GM21737 (cell line): ENCODE measurements at regions not wholly inside any gene's neighbourhood (a gene's known extent, or its start where the extent isn't known, plus 50 kb on each side); places are given as distances from the start of the nearest gene placed in this dataset.
"Not testable (repeated sequence)": the region's sequence is repeated elsewhere in the genome, so short reads cannot be mapped to it uniquely, and the experiment has no call there.

Source experiments
- ATAC-seq: cut with Tn5 transposase; IDR thresholded peaks from one replicate; pipeline ENCODE4 v1.9.1; 2021; ENCODE audit warnings: mild to moderate bottlenecking, moderate library complexity; ENCODE audit not compliant: unreplicated experiment

DNA sequence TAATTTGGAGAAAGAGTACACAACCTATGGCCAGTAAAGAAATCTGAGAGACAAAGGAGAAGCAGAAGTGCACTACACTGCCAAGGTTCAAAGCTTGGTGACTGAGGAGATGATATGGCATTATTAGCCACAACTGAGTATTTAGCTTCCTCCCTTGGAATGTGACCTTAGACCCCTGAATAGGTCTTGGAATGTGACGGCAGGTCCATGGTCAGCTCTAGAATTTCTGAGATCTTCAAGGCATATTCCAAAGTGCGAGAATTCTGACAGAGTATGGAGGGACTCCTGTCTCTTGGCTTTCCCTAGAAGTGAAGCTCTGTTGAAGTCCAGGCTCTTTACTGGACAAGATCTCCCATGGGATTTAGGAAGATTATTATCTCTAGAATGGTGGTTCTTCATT, 130.0 kb upstream of the FN1 start:
- ATAC-seq, result no peak

DNA sequence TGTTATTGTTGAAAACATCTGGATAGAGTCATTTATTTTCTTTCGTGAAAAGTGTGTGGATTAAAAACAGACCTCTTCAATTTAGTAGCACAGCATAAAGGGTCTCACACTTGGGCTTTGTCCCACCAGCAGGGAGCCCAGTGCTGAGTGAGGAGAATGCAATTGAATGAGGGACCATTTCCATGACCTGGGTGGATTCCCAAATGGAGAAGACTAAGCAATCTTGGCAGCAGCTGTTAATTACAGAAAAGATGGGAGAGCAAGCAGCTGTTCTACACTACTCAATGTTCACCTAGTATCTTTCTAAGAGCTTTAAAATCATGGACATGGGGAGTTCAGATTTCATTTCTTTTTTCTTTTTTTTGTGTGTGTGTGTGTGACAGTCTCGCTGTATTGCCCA, 121.8 kb upstream of the FN1 start:
- ATAC-seq, result no peak

DNA sequence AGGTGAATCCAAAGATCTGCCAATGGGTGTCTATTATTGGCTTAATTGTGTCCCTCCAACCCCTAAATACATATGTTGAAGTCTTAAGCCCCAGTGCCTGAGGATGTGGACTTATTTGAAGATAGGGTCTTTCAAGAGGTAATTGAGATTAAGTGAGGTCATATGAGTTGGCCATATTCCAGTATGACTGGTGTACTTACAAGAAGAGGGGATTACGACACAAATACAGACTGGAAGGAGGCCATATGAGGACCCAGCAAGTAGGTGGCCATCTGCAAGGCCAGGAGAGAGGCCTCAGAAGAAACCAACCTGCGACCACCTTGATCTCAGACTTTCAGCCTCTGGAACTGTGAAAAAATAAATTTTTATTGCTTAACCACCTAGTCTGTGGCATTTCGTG, 121.1 kb upstream of the FN1 start:
- ATAC-seq, result no peak

DNA sequence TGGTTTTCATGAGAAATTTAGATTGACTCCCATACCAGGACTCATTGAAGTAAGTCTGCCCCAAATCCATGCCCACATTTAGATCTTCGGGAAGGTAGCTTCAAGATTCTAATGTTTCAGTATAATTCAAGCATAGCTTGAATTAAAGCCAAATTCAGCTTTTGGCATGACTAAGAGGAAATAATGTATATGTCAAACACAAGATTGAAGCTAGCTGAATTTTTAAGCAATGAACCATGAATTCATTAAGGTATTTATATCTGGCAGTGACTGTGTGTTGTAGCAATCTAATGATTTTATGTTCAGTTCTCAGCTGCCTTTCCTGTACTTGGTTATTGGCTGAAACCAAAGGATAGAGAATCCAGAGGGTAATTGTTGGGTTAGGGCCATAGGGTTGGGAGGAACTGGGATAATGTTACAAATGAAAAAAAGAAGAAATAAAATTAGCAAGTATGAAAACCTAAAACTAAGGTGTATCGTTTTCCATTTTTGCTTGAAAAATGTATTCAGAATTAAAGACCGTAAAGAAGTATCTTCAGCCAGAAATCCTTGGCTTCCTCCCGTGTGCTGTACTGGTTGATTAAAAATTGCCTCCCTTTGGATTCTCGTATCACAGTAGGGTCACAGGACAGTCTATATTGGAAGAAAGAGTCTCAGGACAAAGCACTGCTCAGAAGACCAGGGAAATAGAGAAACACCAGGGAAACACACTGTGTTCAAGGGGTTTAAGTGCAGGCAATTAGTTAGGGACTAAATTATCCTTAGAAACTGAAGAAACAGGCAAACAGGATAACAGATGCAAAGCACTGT, 119.0 kb upstream of the FN1 start:
- no peak for ATAC-seq

DNA sequence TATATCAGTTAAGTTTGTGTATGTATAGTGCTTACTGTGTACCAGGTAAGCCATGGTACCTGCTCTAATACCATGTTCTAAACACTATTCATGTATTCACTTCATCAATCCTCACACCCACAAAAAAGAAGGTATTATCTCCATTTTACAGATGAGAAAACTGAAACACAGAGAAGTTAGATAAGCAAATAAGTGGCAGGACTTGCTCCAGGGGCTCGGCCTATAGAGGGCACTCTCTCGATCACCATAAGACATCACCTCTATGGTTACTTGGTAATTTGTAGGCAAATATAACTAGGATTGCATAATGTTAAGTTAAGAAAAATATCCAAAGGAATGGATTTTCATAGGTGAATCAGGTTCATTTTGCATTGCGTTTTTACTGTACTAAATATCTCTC, 118.1 kb upstream of the FN1 start:
- no peak for ATAC-seq

DNA sequence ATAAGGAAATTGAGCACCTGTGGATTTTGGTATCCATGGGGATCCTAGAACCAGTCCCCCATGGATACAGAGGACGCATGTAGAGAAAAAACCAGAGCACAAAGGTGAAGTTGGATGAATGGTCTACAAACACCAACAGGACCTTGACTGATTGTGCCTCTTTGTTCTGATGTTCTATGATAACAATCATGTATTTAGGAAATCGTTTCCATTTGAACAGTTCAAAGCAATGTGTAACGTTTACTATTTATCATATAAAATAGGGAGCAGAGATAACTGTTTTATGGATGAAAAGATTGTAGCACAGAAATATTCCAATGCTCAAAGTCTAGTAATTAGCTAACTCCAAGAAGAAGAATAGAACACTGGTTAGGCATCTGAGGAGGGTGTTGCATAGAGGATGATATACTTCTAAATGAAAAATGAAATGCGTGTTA, 116.3 kb upstream of the FN1 start:
- ATAC-seq, result no peak

DNA sequence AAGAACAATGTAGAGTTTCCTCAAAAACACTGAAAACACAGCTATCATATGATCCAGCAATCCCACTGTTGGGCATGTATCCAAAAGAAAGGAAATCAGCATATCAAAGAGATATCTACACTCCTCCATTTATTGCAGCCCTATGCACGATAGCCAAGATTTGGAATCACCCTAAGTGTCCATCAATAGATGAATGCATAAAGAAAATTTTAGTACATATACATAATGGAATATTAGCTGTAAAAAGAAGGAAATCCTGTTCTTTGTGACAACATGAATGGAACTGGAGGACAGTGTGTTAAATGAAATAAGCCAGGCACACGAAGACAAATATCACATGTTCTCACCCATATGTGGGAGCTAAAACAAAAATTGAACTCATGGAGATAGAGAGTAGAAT, 114.5 kb upstream of the FN1 start:
- no peak for ATAC-seq

DNA sequence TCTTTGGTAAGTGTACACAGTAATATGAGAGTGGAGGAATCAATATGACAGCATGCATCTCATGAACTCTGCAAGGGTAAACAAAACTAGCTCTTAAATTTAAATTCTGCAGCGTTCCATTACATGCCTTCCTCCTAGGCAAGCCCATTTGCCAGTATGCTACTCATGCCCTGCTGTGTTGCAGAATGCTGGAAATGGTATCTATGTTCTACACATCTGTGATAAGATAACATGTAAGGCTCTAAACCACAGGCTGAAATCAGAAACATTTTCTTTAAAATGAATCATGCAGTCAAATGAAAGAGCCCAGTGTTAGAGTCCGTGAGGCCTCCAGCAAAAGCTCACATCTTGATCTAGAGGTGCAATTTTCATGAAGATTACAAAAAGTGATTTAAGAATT, 112.8 kb upstream of the FN1 start:
- no peak for ATAC-seq

DNA sequence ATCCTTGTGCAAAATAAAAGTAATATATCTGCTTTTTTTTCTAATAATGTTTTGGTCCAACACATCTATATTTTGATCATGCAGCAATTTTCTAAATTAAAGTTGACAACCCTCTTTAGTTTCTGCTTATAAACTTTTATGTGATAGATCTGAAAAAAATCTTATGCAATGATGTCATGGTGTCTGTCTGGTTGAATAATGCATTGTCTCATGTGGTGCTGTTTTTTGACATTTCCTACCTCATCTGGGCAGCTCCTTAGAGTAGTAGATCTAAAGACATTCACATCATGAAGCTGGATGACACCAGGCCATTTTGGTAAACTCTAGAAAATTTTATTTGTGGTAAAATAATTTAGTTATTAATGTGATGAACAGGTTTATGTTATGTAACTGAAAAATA, 106.8 kb upstream of the FN1 start:
- ATAC-seq, result no peak

DNA sequence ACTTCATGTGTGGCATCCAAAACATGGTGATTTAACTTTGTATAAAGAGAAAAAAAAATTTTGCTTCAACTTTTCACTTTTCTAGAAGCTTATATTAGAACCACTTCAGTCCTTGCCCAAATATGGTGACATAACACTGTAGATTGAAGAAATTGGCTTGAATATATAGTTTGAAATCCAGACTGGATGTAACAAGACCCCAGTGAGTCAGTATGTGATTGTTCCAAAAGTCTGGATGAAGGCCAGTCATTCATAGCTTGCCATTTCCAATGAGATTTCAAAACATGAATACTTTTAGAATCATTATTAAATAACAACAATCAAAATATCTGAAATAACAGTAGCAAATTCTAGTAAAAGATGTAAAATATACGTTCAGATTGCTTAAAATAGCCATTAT, 104.8 kb upstream of the FN1 start:
- ATAC-seq, result no peak

DNA sequence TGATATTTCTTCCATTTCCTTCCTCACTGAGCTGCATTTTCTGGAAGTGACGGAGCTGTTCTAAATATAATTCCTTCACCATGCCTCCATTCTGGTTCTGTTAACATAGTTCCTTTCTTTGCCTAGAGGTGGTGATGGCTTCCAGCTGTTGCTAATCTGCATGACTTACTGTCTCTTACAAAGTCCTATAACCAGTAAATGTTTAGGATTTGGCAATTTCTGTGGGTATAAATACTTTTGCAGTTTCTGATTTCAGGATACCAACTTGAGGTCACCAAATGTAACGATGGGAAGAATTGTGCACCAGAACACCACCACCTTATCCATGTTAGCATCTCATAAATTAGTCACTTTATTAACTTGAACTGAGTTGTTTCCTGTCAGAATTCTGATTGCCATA, 101.7 kb upstream of the FN1 start:
- no peak for ATAC-seq

DNA sequence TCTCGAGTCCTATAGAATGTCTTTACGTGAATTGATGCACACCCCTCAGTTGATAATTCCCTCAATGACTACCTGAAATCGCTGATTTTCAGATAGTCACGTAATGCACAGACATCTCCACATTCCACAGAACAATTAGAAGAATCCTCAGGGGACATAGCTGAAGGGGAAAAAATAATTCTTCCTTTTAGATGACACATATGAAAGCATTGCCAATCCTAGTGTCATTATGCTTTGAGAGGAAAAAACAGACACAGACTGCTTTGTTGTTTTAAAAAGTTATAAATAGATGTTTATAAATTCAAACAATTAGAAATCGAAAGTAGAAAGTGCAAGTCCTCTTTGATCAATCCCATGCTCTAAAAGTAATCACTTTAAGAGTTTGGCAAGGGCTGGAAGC, 100.6 kb upstream of the FN1 start:
- ATAC-seq, result no peak

DNA sequence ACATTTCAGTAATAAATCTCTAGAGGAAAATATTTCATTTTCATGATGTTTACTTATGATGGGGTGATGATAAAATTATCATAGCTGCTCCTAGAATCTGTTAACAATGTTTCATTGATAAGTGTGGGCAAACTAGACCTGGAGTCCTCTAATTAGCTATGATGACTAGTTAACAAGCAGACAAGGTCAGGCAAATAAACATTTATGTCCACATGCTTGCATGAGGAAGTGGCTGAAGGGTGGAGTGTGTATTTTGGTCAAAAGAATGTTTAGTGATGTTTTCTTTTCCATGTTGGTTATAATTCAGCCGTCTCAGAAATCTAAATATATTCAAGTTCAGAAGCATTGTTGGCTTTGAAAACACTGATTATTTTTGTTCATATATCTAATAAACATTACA, 99.9 kb upstream of the FN1 start:
- no peak for ATAC-seq

DNA sequence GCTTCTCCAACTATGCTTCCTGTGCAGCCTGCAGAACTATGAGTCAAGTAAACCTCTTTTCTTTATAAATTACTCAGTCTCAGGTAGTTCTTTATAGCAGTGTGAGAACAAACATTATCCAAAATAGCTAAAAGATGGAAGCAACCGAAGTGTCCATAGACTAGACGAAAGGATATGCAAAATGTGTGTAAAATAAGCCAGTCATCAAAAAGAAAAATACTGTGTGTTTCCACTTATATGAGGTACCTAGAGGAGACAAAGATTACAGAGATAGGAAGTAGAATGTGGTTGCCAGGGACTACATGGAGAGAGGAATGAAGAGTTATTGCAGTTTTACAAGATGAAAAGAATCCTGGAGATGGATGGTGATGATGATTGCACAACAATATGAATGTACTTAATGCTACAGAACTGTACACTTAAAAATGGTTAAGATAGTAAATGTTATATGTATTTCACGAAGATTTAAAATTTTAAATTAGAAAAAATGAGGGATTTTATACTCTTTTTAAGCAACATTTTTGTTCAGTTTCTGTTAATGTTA, 99.3 kb upstream of the FN1 start:
- no peak for ATAC-seq

DNA sequence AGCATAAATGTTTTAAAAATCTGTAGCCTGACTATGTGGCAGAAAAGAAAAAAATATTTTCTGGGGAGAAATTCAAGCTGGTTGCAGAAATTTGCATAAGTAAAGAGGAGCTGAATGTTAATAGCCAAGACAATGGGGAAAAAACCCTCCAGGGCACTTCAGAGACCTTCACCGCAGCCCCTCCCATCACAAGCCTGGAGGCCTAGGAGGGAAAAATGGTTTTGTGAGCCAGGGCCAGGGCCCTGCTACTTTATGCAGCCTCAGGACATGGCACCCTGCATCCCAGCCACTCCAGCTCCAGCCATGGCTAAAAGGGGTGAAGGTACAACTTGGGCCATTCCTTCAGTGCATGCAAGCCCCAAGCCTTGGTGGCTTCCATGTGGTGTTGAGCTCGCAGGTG, 97.8 kb upstream of the FN1 start:
- not testable (repeated sequence) for ATAC-seq

DNA sequence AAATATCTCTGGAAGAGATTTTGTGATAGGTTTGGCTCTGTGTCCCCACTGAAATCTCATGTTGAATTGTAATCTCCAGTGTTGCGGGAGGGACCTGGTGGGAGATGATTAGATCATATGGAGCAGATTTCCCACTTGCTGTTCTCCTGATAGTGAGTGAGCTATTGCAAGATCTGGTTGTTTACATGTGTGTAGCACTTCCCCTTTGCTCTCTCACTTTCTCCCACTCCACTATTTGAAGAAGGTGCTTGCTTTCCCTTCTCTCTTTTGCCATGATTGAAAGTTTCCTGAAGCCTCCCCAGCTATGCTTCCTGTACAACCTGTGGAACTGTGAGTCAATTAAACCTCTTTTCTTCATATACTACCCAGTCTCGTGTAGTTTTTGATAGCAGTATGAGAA, 97.0 kb upstream of the FN1 start:
- no peak for ATAC-seq

DNA sequence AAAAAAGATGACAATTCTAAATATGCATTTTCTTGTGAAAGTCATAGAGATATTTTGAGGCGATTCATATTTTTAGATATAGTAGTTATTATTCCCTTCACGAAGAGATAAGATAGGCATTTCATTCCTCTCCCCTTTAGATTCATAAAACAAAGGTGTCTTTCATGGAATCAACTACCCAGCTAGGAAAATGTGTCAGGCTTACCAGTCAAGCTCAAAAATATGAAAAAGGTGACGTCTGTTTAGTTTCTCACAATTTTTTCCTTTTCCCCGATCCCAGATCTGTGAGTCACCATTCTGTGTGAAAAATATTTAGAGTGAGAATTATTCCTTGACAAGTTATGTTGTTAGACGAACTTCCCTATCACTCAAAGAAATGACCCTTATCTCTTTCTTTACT, 95.4 kb upstream of the FN1 start:
- no peak for ATAC-seq

DNA sequence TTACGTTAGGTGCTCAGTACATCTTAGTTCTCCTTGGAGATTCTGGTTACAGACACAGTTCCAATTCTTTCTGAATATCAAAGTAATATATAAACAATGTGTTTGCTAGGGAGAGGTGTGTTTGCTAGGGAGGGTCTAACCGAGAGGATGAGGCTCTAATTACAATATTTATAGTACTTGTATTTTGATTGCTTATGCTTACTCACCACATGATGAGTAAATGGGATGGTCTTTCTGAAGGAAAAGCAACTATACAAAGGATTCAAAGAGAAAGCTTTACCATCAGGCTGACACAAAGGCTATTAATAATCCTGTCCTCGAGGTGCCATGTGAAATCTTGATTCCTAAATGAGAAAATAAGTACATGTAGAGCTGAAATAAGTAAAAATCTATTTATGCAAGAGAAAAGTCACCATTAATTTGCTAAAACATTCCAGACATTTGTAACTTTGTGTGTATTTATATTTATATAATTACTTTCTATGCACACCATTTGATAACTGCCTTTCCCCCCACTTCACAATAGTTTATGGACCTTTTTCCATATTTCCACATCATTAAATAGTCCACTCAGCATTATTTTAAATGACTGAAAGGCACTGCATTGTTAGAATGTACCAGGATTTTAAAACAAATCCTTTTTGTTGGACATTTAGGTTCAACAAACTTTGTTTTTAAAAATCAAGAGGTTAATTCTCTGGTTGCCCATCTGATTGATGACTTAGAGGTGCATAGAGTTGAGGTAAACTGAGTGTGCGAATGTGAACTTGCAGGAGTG, 94.5 kb upstream of the FN1 start:
- ATAC-seq, result no peak

DNA sequence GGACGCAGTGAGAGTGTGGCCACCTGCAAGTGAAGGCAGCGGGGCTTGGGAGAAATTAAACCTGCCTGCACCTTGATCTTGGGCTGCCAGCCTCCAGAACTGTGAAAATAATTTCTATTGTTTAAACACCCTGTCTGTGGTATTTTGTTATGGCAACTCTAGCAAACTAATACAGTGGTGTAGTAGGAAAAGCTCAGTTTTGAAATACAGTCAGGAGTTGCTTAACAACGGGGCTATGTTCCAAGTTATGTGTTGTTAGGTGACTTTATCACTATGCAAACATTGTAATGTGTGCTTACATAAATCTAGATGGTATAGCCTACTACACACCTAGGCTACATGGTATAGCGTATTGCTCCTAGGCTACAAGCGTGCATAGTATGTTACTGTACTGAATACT, 93.4 kb upstream of the FN1 start:
- ATAC-seq, result no peak

DNA sequence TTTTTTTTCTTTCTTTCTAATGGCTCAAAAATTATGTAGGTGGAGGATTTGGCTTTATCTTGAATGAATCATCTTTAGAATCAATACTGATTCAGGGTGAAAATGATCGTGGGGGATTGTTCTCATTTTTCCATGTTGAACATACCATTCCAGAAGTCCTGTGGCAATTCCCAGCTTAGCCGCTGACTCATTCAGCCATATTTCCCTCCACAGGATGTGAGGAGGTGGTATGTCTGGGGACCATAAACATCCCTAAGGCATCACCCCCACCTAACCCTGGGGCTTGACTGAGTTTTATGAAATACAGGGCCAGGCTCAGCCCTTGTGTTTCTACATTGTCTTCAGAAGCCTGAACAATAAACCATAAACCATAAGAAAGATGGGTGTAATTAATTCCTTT, 92.7 kb upstream of the FN1 start:
- ATAC-seq, result no peak

DNA sequence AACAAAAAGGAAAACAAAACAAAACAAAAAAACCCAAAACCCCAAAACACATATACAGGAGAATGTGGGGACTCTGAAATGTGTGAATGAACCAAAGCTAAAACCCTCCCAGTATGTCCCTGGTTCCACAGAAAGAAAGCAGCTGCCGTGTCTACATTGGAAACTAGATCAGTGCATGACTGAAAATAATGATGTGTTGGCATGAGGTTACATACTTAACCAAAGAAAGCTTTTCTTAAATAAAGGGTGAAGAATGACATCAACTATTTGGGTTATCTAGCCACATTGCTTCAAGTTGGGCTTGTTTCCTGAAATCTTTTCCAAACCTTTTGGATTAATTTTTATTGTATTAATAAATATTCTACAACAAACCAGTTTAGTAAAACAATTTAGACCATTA, 91.9 kb upstream of the FN1 start:
- no peak for ATAC-seq

DNA sequence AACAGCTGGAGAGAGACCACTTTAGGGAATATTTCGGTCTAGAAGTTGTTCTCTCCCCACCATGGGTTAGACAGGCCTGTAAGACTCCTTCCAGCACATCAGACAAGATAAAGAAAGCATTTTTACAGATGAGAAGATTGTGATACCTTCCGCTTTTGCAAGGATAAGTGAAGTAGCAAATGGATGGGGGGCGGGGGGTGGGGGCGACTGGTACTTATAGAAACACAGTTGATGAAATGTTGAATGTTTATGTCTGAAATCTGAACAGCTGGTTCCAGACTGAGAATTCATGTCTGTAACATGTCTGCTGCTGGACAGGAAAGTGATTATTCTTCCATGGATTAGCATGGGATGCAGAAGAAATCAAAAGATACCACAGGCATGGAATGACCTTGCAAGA, 90.5 kb upstream of the FN1 start:
- no peak for ATAC-seq
